Keratinocyte (primary cell): ENCODE measurements at regions not wholly inside any gene's neighbourhood (a gene's known extent, or its start where the extent isn't known, plus 50 kb on each side); places are given as distances from the start of the nearest gene placed in this dataset.

Source experiments
- DNase-seq: peaks from one replicate; pipeline ENCODE4 v3.0.0-alpha.2; 2011; ENCODE audit warnings: low read depth, missing footprints, low spot score
- FAIRE-seq: peaks from 2 replicates; lab custom pipeline; 2011; peaks lifted over from hg19 to GRCh38; lab: Jason Lieb, UNC
- H2AFZ ChIP-seq: 2 replicates; pipeline ENCODE4 v1.6.0; 2012; ENCODE audit warnings: low read length, control low read depth, inconsistent platforms; ENCODE audit not compliant: control insufficient read depth
- H3K27ac ChIP-seq: 2 replicates; pipeline ENCODE4 v1.5.1; 2011; ENCODE audit warnings: low read length; ENCODE audit not compliant: control insufficient read depth, insufficient read depth
- H3K27me3 ChIP-seq: 3 replicates; pipeline ENCODE4 v1.6.0; 2011; ENCODE audit warnings: low read length; ENCODE audit not compliant: control insufficient read depth, insufficient read depth; ENCODE audit errors: extremely low read depth
- H3K36me3 ChIP-seq, 2 experiments: 2 replicates in 1 of 2; 3 replicates in 1 of 2; pipeline ENCODE4 v1.5.1; 2011; ENCODE audit warnings: low read length in 2 of 2, mild to moderate bottlenecking in 1 of 2; ENCODE audit not compliant: control insufficient read depth in 2 of 2, insufficient read depth in 2 of 2; ENCODE audit errors: extremely low read depth in 1 of 2
- H3K4me1 ChIP-seq: 3 replicates; pipeline ENCODE4 v1.5.1; 2011; ENCODE audit warnings: low read length; ENCODE audit not compliant: control insufficient read depth, insufficient read depth; ENCODE audit errors: extremely low read depth
- H3K4me2 ChIP-seq: 3 replicates; pipeline ENCODE4 v1.6.0; 2011; ENCODE audit warnings: low read depth, low read length; ENCODE audit not compliant: control insufficient read depth, insufficient read depth; ENCODE audit errors: extremely low read depth
- H3K4me3 ChIP-seq, 3 experiments: fragments of 200-600 bp in 1 of 3; sonication (generic) in 1 of 3; 2 replicates in 2 of 3; 3 replicates in 1 of 3; pipeline ENCODE4 v1.5.1; 2011 to 2016; ENCODE audit warnings: low read length in 3 of 3, mild to moderate bottlenecking in 3 of 3, control low read depth in 2 of 3, inconsistent platforms in 1 of 3, low read depth in 1 of 3, mixed read lengths in 1 of 3, mixed run types in 1 of 3, moderate library complexity in 1 of 3; ENCODE audit not compliant: control insufficient read depth in 2 of 3, insufficient read depth in 2 of 3; ENCODE audit errors: extremely low read depth in 1 of 3
- H3K79me2 ChIP-seq: 2 replicates; pipeline ENCODE4 v1.6.0; 2012; ENCODE audit warnings: low read length; ENCODE audit not compliant: control insufficient read depth, insufficient read depth
- H3K9ac ChIP-seq: 3 replicates; pipeline ENCODE4 v1.6.0; 2011; ENCODE audit warnings: low read length; ENCODE audit not compliant: control insufficient read depth, insufficient read depth; ENCODE audit errors: extremely low read depth
- H3K9me1 ChIP-seq: 3 replicates; pipeline ENCODE4 v1.6.0; 2011; ENCODE audit warnings: low read length; ENCODE audit not compliant: control insufficient read depth, insufficient read depth; ENCODE audit errors: extremely low read depth
- H3K9me3 ChIP-seq: 2 replicates; pipeline ENCODE4 v1.5.1; 2012; ENCODE audit warnings: low read depth, low read length; ENCODE audit not compliant: control insufficient read depth
- H4K20me1 ChIP-seq: 3 replicates; pipeline ENCODE4 v1.6.0; 2011; ENCODE audit warnings: low read length; ENCODE audit not compliant: control insufficient read depth, insufficient read depth; ENCODE audit errors: extremely low read depth
- EZH2 ChIP-seq: IDR thresholded peaks from one replicate; pipeline ENCODE4 v1.6.1; 2012; ENCODE audit warnings: inconsistent platforms, mild to moderate bottlenecking, low read length, moderate library complexity
- dilution Hi-C: fragments of 300-500 bp; cut with MboI; formaldehyde crosslinking; loops from one replicate; pipeline ENCODE4 v1.7.0; 2020; ENCODE audit warnings: low sequenced_read_pairs; ENCODE audit not compliant: extremely low pct_ligation_motif_present
- TF ChIP-seq, protein P1 (sequence below), 3 experiments: IDR thresholded peaks in 1 of 3; conservative IDR thresholded peaks in 1 of 3; optimal IDR thresholded peaks in 1 of 3; 2 replicates in 2 of 3; 3 replicates in 1 of 3; pipeline versions ENCODE3 to v1.5.1; 2011; ENCODE audit warnings: low read length in 3 of 3, mild to moderate bottlenecking in 3 of 3, moderate library complexity in 2 of 3, control low read depth in 1 of 3, inconsistent platforms in 1 of 3; ENCODE audit not compliant: insufficient read depth in 2 of 3; ENCODE audit errors: extremely low read depth in 1 of 3

GRCh38 chr5:2867373-2867933 lies 116.0 kb upstream of the IRX2 start:
- no peaks in the 10 kb centered on the region for H3K79me2 ChIP-seq
- H3K9ac ChIP-seq: no peak overlapping the region
- no peaks in the 10 kb centered on the region for H3K9me1 ChIP-seq
- H3K36me3 ChIP-seq: no peaks in the 10 kb centered on the region
- no peaks in the 10 kb centered on the region for H3K27me3 ChIP-seq
- no peak for DNase-seq
- H2AFZ ChIP-seq: no peak overlapping the region
- H3K4me1 ChIP-seq: no peaks in the 10 kb centered on the region
- dilution Hi-C loops: no loop called here
- no peak overlapping the region for H3K4me2 ChIP-seq
- H4K20me1 ChIP-seq: no peaks in the 10 kb centered on the region
- no peak for FAIRE-seq
- no peak overlapping the region for H3K27ac ChIP-seq
- TF ChIP-seq, protein P1, sequence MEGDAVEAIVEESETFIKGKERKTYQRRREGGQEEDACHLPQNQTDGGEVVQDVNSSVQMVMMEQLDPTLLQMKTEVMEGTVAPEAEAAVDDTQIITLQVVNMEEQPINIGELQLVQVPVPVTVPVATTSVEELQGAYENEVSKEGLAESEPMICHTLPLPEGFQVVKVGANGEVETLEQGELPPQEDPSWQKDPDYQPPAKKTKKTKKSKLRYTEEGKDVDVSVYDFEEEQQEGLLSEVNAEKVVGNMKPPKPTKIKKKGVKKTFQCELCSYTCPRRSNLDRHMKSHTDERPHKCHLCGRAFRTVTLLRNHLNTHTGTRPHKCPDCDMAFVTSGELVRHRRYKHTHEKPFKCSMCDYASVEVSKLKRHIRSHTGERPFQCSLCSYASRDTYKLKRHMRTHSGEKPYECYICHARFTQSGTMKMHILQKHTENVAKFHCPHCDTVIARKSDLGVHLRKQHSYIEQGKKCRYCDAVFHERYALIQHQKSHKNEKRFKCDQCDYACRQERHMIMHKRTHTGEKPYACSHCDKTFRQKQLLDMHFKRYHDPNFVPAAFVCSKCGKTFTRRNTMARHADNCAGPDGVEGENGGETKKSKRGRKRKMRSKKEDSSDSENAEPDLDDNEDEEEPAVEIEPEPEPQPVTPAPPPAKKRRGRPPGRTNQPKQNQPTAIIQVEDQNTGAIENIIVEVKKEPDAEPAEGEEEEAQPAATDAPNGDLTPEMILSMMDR (optimal IDR thresholded peaks at IDR 0.05 in 1 of 3, IDR thresholded peaks at IDR 0.05 in 1 of 3, conservative IDR thresholded peaks at IDR 0.05 in 1 of 3; ENCODE audit: extremely low read depth in 1 of 3, insufficient read depth in 2 of 3, low read length in 3 of 3): no peak
- TF ChIP-seq EZH2: no peak
- H3K9me3 ChIP-seq: peaks cover 5% of the 10 kb centered on the region
- no peak overlapping the region for H3K4me3 ChIP-seq

DNA sequence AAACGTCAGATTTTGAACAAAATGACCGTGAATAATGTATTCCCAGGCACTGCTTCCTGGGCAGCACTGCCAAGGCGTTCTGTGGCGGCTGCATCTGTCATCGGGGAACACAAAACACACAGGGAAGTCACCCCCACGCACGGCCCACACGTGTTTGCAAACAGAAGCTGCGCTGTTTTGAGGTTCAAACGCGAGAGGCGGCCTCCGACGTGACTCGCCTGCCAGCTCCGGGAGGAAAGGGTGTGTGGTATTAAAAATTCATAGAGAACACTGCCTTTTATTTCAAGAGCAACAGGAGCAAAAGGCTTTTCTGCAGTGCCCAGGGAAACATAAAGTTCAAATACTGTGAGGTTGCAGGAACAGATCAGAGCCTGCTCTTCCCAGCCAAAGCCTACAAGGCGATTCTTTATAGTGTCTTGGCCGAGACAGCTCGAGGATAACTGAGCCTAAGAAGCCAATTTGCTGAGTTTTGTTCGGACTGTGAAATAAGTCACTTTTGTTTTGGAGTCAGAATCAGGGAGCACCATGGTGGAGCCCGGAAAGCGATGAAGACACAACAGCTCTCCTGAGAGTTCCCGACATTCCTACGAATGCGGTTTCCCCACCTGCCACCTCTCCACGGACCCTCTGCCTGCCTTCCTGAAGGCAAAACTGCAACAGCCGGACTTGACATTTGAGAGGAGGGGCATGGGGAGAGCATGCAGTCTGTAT lies 115.3 kb upstream of the IRX2 start:
- Histone ChIP-seq H3K27me3 (no peaks in the 10 kb centered on the region), H3K4me2 (no peak overlapping the region), H3K4me1 (no peaks in the 10 kb centered on the region), H3K36me3 (no peaks in the 10 kb centered on the region), H3K9me3 (peaks cover 5% of the 10 kb centered on the region), H3K4me3 (no peak overlapping the region), H4K20me1 (no peaks in the 10 kb centered on the region), H3K27ac (no peak overlapping the region), H3K9ac (no peak overlapping the region), H3K9me1 (no peaks in the 10 kb centered on the region), H2AFZ (no peak overlapping the region), H3K79me2 (no peaks in the 10 kb centered on the region)
- dilution Hi-C loops: no loop called here
- TF ChIP-seq, protein P1 (optimal IDR thresholded peaks at IDR 0.05 in 1 of 3, IDR thresholded peaks at IDR 0.05 in 1 of 3, conservative IDR thresholded peaks at IDR 0.05 in 1 of 3; ENCODE audit: extremely low read depth in 1 of 3, insufficient read depth in 2 of 3, low read length in 3 of 3): no peak
- TF ChIP-seq EZH2: no peak
- FAIRE-seq: no peak
- DNase-seq: no peak
